Renal pelvis (tissue), 1 donor: ENCODE measurements at regions not wholly inside any gene's neighbourhood (a gene's known extent, or its start where the extent isn't known, plus 50 kb on each side); places are given as distances from the start of the nearest gene placed in this dataset.
A peak's percentile ranks its signal among the peaks of the same experiment; 100 is the strongest.
"Not testable (repeated sequence)": the region's sequence is repeated elsewhere in the genome, so short reads cannot be mapped to it uniquely, and the experiment has no call there.

Experiments used
- DNase-seq: peaks from one replicate; pipeline ENCODE4 v3.0.0-alpha.2; 2013

GRCh38 chr4:30837861-30838260 lies 117.7 kb downstream of the PCDH7 start:
- DNase-seq: no peak

- DNase-seq: no peak
These were observed 118.2 kb downstream of the PCDH7 start for GRCh38 chr4:30838331-30838730.

GRCh38 chr4:30839583-30840520 lies 119.7 kb downstream of the PCDH7 start:
- no peak for DNase-seq

DNA sequence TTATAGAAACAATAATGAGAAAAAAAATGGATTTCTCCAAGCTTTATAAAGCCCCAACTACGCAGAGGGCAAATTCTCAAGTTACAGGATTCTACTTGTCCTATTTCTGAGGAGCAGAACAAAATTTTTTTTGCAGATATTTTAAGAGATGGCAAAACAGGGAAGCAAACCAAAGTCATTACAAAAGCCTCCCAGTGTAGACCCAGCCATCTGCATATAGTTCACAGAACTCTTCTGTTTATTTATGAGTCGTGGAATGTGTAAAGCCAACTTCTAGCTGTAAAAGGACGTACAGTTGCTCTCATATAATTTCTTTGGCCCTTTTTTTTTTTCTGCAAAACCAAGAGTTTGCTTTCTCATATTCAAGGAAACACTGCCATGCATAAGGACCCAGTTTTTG lies 120.4 kb downstream of the PCDH7 start:
- DNase-seq: no peak

- no peak for DNase-seq
These were observed 122.0 kb downstream of the PCDH7 start for GRCh38 chr4:30842142-30842541.

- no peak for DNase-seq
These were observed 122.5 kb downstream of the PCDH7 start for GRCh38 chr4:30842689-30843088.

DNA sequence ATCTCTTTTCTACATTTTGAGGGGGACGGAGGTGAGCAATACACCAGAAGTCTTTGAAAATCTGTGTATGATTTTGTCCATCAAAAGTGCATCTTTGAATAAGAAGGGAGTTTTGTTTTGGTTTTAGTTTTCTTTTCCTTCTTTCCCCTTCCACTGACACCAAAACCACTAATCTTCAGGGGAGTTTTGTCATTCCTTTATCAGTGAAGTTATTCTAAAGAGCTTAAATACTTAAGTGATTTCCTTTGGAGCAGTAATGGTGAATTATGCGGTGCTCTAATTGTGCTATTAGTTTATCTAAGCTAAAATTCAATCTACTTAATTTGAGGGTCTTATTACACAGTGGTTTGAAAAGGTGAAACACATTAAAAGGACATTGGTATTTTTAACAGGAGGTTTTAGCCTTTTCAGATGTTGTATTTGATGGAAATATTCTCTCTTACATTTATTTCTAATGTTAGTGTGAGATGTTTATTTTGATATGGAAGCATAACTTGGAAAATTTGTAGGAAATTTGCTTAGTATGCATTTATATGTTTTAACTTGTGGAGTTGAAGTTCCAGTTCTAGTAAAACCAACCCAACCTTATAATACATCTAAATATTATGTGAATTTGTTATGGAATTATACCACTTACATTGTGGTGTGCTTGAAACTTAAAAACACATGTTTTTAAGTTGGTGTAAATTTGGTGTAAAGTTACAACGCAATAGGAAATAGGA lies 124.9 kb downstream of the PCDH7 start:
- DNase-seq: no peak

DNA sequence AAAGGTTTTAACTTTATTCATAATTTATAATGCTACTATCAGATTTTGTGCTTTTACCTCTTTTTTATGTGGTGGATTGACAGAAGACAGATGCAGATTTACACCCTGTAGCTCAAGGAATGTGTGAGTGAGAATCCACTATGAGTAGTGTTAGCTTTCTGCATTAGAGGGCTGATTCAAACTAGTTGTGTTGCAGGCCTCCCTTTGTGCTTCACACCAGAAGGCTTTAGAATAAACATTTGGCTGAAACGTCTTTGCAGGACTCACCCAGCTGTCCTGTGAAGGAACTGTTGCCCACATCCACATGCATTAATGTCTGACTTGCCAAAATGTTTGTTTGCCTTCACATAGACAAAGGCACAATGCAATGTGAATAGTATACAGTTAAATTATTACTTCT lies 127.0 kb downstream of the PCDH7 start:
- DNase-seq: no peak

DNA sequence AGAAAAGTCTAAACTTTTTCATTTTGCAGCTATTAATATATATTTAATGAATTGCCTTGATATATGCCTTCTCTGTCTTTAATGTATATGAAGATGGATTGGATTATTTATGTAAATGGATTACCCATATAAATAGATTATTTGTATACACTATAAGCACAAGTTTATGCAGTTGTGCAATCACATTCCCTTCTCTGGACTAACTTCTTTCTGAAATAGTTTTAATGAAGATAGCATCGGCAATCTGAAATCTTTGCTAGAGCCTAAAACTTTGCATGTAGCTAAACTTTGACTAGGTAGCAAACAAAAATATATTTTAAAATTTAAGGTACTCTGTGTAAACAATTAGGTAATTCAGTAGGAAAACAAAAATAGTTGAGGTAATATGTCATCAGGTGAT lies 127.8 kb downstream of the PCDH7 start:
- no peak for DNase-seq

DNA sequence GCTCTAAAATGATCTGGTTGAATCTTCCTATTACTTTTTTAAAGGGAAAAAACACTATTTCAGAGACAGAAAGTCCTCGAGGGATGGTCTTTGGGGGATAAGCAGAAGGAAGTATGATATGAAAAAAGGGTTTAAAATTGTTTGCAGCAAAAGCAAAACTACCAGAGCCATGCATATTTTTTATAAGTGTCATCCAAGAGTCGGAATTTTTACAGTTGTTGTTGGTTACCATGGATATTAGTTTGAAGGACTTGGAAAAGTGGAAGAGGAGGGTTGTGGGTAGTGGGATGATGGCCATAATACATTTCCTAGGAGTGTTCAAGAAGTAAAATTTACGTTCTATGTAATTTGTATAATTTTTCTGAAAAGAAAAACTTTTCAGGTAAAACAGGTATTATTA lies 134.4 kb downstream of the PCDH7 start:
- DNase-seq: no peak

- no peak for DNase-seq
These were observed 135.1 kb downstream of the PCDH7 start for GRCh38 chr4:30855232-30855631.

DNA sequence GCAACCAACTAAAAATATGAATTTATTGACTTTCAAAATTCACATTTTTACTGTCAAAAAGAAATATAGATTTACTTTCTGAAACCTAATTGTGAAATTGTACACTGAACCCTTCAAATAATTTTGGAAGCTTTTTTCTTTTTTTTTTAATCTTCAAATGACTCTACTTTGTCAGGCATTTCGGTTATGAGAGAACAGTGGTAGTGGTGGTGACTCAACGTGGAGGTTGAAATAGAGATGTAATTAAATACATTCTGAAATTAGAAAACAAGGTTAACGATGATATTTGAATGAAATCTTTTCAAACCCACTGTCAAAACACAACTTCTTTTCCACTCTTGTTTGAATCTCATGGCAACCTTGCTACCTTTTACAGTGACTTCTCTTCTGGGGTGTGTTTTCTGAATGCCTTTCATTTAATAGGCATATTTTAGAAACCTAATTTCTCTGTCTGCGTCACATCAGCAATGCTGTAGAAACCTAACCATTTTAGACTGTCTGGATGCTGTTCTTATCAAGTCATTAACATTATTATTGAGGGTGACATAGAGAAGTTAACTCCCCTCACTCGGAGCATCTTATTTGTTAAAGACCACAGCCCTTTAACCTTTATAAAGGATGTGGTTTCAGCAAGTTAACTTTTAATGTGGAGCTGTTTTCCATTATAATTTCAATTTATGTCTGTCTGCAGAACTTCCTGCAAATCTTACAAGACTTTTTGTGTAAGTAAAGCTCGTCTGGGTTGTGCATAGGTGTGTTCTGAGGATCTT lies 136.8 kb downstream of the PCDH7 start:
- no peak for DNase-seq

- no peak for DNase-seq
These were observed 140.8 kb downstream of the PCDH7 start for GRCh38 chr4:30860978-30861377.

- no peak for DNase-seq
These were observed 142.0 kb downstream of the PCDH7 start for GRCh38 chr4:30862196-30862595.

DNA sequence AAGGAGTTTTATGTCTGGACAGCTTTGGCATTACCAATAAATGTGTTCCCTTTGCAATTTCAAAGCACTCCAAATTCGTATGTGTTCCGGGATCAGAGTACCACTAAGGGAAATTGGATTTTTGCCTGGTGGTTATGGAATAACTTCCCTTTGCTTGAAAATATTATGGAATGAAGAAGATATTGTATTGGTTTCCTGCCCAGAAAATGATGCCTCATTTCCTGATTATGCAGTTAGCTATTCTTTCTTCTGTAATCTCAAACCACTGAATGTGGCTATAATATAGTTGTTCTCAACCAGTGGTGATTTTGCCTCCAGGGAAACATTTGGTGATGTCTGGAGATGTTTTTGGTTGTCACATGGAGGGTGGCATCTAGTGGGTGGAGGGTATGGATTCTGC lies 142.9 kb downstream of the PCDH7 start:
- no peak for DNase-seq

DNA sequence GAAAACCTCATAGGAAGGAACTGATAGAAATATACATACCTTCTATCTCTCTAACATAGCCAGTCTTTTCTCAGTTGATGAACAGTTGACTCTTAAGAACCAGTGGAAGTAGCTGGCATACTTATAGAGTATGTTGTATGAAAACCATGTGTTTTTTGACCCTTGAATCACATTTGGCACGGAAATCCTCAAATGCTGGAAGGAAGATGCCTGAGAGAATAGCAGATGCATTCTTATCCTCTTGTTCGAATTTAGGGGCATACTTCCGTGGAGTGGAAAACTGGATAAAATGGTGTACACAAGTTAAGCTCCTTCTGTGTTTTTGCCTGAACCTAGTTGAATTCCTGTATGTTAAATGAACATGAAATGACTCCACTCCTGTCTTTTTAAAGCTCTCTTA lies 145.5 kb downstream of the PCDH7 start:
- no peak for DNase-seq

DNA sequence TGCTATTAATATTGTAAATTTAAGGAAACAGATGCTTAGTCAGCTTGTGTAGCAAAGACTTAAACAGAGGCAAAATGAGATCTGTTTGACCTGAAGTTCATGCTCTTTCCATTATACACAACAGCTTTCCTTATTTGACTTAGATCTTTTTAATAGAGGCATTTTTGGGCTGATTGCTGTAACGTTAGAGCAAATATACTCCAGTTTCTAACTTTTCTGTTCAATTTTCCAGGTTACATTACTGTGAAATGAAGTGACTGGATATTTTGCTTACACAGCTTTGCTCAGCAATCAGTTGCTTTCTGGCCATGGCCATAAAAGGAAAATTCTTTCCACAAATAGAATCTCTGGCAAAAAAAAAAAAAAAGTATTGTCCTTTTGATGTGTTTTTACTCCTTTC lies 146.2 kb downstream of the PCDH7 start:
- no peak for DNase-seq

DNA sequence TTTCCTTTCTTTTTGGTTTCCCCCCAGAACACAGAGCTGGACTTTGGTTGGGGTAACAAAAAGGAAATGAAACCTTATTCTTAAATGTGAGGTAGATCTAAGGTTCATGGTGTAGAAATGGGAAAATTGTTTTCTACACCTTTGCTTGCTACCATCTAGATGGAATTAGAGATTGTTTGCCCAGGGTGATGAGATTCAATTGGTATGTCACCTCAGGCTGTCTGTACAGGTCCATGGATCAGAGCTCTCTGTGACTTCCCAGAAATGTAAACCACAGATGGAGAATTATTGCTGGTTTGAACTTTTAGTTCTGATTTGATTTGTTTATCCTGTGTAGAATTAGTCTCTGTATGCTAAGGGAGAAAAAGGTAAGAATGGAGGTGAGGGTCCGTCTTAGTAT lies 146.7 kb downstream of the PCDH7 start:
- DNase-seq: no peak

DNA sequence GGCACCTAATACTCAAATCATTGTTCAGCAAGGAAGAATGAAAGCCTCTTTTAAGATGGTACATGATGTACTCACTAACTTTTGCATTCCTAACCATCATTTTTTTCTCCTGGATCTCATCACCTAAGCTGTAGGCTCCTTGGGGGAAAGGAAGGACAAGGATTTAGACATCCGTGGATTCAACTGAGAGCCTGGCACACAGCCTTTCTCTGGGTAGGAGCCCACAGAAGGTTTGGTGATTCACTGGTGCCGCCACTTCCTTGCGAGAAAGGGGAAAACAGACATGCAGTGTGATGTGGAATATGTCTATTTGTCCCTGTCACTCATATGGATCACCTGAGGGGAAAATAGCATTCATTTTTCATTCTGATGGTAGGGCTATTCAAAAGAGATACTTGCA lies 147.3 kb downstream of the PCDH7 start:
- DNase-seq: no peak

- DNase-seq: peak; percentile 39
These were observed 148.1 kb downstream of the PCDH7 start for GRCh38 chr4:30868111-30868895.

DNA sequence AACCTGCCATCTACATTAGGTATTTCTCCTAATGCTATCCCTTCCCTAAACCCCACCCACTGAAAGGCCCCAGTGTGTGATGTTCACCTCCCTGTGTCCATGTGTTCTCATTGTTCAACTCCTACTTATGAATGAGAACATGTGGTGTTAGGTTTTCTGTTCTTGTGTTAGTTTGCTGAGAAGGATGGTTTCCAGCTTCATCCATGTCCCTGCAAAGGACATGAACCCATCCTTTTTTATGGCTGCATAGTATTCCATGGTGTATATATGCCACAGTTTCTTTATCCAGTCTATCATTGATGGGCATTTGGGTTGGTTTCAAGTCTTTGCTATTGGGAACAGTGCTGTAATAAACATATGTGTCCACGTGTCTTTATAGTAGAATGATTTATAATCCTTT lies 149.2 kb downstream of the PCDH7 start:
- not testable (repeated sequence) for DNase-seq

DNA sequence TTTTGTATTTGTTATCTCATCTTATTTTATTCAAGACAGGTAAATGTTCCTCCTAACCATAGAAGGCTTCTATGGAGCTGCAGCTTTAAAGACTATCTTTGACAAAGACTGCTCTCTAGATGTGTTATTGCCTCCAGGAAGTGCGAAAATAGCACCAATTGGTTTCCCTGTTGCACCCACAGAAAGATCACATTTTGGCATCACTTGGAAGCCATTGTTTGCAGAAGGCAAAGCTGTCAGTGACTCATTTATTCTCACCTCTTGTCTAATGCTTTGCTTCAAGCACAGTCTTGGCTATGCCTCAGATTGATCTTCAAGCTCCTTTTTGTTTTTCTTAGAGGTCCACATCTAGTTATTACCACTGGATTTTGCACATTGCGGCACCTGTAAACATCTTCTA lies 150.3 kb downstream of the PCDH7 start:
- no peak for DNase-seq
